ENCODE measurements at regions not wholly inside any gene's neighbourhood (a gene's known extent, or its start where the extent isn't known, plus 50 kb on each side); places are given as distances from the start of the nearest gene placed in this dataset.

GRCh38 chr7:45367026-45367425, 207.1 kb upstream of the ADCY1 start:
- H3K4me3 ChIP-seq, result no peak overlapping the region
- intact Hi-C loops (cut with DNase I; ENCODE audit: low total_unique reads), result no loop called here

GRCh38 chr7:45368129-45368807, 205.9 kb upstream of the ADCY1 start:
- no peaks in the 10 kb centered on the region for H3K36me3 ChIP-seq
- intact Hi-C loops (cut with DNase I; ENCODE audit: low total_unique reads), result no loop called here
- no peaks in the 10 kb centered on the region for H3K4me1 ChIP-seq
- no peaks in the 10 kb centered on the region for H3K9me3 ChIP-seq
- no peak for DNase-seq
- H3K27ac ChIP-seq, result no peak overlapping the region
- TF ChIP-seq POLR2A (IDR thresholded peaks at IDR 0.05) (no peak), CTCF (IDR thresholded peaks at IDR 0.05) (no peak)
- H3K27me3 ChIP-seq, result no peaks in the 10 kb centered on the region
- H3K4me3 ChIP-seq, result no peak overlapping the region

More at GRCh38 chr7:45367026-45367425, 207.1 kb upstream of the ADCY1 start:
- no peak for TF ChIP-seq CTCF (IDR thresholded peaks at IDR 0.05)
- no peak for TF ChIP-seq POLR2A (IDR thresholded peaks at IDR 0.05)
- H3K27me3 ChIP-seq, result no peaks in the 10 kb centered on the region
- H3K36me3 ChIP-seq, result no peaks in the 10 kb centered on the region
- H3K4me1 ChIP-seq, result no peaks in the 10 kb centered on the region
- H3K9me3 ChIP-seq, result no peaks in the 10 kb centered on the region
- no peak overlapping the region for H3K27ac ChIP-seq
- DNase-seq, result no peak

- H3K36me3 ChIP-seq, result no peaks in the 10 kb centered on the region
- no peak for DNase-seq
- H3K27me3 ChIP-seq, result no peaks in the 10 kb centered on the region
- H3K4me3 ChIP-seq, result no peak overlapping the region
- H3K4me1 ChIP-seq, result no peaks in the 10 kb centered on the region
- intact Hi-C loops (cut with DNase I; ENCODE audit: low total_unique reads), result no loop called here
- H3K9me3 ChIP-seq, result no peaks in the 10 kb centered on the region
- H3K27ac ChIP-seq, result no peak overlapping the region
- TF ChIP-seq CTCF (IDR thresholded peaks at IDR 0.05) (no peak), POLR2A (IDR thresholded peaks at IDR 0.05) (no peak)
These were observed 189.7 kb upstream of the ADCY1 start for GRCh38 chr7:45384499-45384898.

- Histone ChIP-seq H3K36me3 (no peaks in the 10 kb centered on the region), H3K4me3 (no peak overlapping the region), H3K27ac (no peak overlapping the region), H3K27me3 (no peaks in the 10 kb centered on the region), H3K9me3 (no peaks in the 10 kb centered on the region), H3K4me1 (no peaks in the 10 kb centered on the region)
- no peak for DNase-seq
- no peak for TF ChIP-seq CTCF (IDR thresholded peaks at IDR 0.05)
- TF ChIP-seq POLR2A (IDR thresholded peaks at IDR 0.05), result no peak
- intact Hi-C loops (cut with DNase I; ENCODE audit: low total_unique reads), result no loop called here
These were observed 186.3 kb upstream of the ADCY1 start for GRCh38 chr7:45387837-45388236.

GRCh38 chr7:45389073-45389872, 184.9 kb upstream of the ADCY1 start:
- H3K36me3 ChIP-seq, result no peaks in the 10 kb centered on the region
- no peaks in the 10 kb centered on the region for H3K4me1 ChIP-seq
- DNase-seq, result no peak
- TF ChIP-seq CTCF (IDR thresholded peaks at IDR 0.05), result no peak
- no peak for TF ChIP-seq POLR2A (IDR thresholded peaks at IDR 0.05)
- no peaks in the 10 kb centered on the region for H3K27me3 ChIP-seq
- no peak overlapping the region for H3K27ac ChIP-seq
- intact Hi-C loops (cut with DNase I; ENCODE audit: low total_unique reads), result no loop called here
- H3K4me3 ChIP-seq, result no peak overlapping the region
- no peaks in the 10 kb centered on the region for H3K9me3 ChIP-seq

Data from uterus (tissue), 3 donors.